ENCODE measurements at regions not wholly inside any gene's neighbourhood (a gene's known extent, or its start where the extent isn't known, plus 50 kb on each side); places are given as distances from the start of the nearest gene placed in this dataset.

DNA sequence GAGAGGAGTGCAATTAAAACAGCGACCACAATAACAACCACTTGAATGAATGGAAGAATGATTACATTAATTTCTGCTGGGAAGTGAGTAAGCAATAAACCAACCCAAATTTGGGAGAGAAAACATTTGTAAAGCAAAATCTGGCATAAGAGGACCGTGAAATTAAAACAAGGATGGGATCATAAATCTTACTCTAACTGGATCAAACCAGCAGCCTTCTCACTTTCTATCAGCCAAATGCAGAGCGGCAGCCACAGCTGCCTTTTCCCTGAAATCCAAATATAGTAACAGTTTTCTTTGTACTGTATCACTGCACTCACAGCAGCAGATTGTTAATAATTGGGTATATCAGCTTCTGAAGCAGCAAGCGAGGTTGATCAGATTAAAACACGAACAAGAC is 245.2 kb upstream of the REG3G start:
- no peaks in the 10 kb centered on the region for H3K9me3 ChIP-seq
- ATAC-seq (peak in 1 of 2 donors; percentile 64), DNase-seq (no peak)
- H3K36me3 ChIP-seq: no peaks in the 10 kb centered on the region
- no peak for TF ChIP-seq POLR2A (IDR thresholded peaks at IDR 0.05)
- TF ChIP-seq, protein P1, sequence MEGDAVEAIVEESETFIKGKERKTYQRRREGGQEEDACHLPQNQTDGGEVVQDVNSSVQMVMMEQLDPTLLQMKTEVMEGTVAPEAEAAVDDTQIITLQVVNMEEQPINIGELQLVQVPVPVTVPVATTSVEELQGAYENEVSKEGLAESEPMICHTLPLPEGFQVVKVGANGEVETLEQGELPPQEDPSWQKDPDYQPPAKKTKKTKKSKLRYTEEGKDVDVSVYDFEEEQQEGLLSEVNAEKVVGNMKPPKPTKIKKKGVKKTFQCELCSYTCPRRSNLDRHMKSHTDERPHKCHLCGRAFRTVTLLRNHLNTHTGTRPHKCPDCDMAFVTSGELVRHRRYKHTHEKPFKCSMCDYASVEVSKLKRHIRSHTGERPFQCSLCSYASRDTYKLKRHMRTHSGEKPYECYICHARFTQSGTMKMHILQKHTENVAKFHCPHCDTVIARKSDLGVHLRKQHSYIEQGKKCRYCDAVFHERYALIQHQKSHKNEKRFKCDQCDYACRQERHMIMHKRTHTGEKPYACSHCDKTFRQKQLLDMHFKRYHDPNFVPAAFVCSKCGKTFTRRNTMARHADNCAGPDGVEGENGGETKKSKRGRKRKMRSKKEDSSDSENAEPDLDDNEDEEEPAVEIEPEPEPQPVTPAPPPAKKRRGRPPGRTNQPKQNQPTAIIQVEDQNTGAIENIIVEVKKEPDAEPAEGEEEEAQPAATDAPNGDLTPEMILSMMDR (IDR thresholded peaks at IDR 0.05 in 4 of 5, conservative IDR thresholded peaks at IDR 0.05 in 1 of 5): no peak
- in situ Hi-C loops (cut with MboI; ENCODE audit: low sequenced_read_pairs in 4 of 4) (no loop called here), intact Hi-C loops (cut with DNase I; ENCODE audit: low total_unique reads) (no loop called here)
- H3K4me3 ChIP-seq: peak overlapping the region; percentile 31 to 42 (median 36)
- H3K27me3 ChIP-seq: no peaks in the 10 kb centered on the region
- peak overlapping the region; percentile 10 to 74 (median 52) for H3K27ac ChIP-seq
- peaks cover 5 to 7% of the 10 kb centered on the region in 2 donors for H3K4me1 ChIP-seq

DNA sequence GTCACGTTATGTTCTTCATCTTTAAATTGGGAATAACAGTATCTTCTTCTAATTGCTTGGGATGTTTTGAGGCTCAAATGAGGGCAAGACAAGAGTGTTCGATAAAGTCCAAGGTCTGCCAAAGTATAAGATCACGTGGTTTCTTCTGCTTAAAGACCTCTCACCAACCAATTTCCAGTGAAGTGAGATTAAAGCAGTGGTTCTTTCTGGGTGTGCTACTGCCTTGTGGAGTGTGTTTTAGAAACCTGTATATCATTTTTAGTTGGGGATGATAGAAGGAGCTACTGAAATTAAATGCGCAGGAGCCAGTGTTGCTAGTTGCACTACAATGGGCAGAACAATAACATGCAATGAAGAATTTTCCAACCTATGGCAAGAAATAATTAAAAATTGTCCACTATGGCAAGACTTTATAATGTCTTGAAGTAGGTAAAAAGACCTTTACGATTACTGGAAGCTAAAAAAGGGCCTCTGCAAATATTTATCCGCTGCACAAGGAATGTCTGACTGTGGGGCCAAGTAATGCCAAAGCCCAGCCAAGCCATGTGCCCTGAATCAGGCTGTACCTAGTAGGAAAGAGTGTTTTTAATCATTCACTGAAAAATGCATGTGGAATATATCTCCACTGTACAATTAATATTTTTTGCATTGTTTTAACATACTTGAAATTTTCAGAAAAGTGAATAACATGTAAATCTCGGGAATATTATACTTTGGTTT is 244.5 kb upstream of the REG3G start:
- intact Hi-C loops (cut with DNase I; ENCODE audit: low total_unique reads): no loop called here
- no peak for TF ChIP-seq POLR2A (IDR thresholded peaks at IDR 0.05)
- TF ChIP-seq, protein P1 (IDR thresholded peaks at IDR 0.05 in 4 of 5, conservative IDR thresholded peaks at IDR 0.05 in 1 of 5): no peak

DNA sequence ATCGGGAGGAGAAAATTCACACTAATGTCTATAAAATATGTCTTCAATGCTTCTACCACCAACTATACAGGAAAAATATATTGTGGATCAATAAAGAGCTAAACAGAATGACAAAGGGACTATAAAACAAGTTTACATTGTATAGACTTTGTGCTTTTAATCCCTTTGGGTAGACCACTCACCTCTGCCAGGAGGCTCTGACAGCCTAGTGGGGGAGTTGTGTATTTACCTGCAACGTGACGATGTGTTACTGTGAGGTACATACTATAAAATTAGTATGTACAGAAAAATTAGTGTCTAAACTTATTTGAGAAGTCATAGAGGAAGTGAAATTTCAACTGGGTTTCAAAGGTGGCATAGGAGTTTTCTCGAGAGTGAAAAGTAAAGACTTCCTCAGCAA is 243.3 kb upstream of the REG3G start:
- DNase-seq: no peak
- in situ Hi-C loops (cut with MboI; ENCODE audit: low sequenced_read_pairs in 4 of 4): no loop called here
- peak overlapping the region in 1 of 4 donors; percentile 74 for H3K27ac ChIP-seq
- H3K4me3 ChIP-seq: no peak overlapping the region
- ATAC-seq: no peak
- no peak for TF ChIP-seq POLR2A (IDR thresholded peaks at IDR 0.05)
- TF ChIP-seq, protein P1 (IDR thresholded peaks at IDR 0.05 in 4 of 5, conservative IDR thresholded peaks at IDR 0.05 in 1 of 5): no peak
- H3K9me3 ChIP-seq: no peaks in the 10 kb centered on the region
- no peaks in the 10 kb centered on the region for H3K27me3 ChIP-seq
- peaks cover 5 to 7% of the 10 kb centered on the region in 2 donors for H3K4me1 ChIP-seq
- intact Hi-C loops (cut with DNase I; ENCODE audit: low total_unique reads): no loop called here
- H3K36me3 ChIP-seq: no peaks in the 10 kb centered on the region

More for the DNA sequence above, 244.5 kb upstream of the REG3G start:
- DNase-seq (no peak), ATAC-seq (no peak)
- H3K27me3 ChIP-seq: no peaks in the 10 kb centered on the region
- H3K4me3 ChIP-seq: peak overlapping the region in 3 of 4 donors; percentile 32 to 42 (median 39)
- in situ Hi-C loops (cut with MboI; ENCODE audit: low sequenced_read_pairs in 4 of 4): no loop called here
- H3K4me1 ChIP-seq: peaks cover 5 to 7% of the 10 kb centered on the region in 2 donors
- H3K27ac ChIP-seq: peak overlapping the region; percentile 10 to 74 (median 52)
- no peaks in the 10 kb centered on the region for H3K9me3 ChIP-seq
- no peaks in the 10 kb centered on the region for H3K36me3 ChIP-seq

DNA sequence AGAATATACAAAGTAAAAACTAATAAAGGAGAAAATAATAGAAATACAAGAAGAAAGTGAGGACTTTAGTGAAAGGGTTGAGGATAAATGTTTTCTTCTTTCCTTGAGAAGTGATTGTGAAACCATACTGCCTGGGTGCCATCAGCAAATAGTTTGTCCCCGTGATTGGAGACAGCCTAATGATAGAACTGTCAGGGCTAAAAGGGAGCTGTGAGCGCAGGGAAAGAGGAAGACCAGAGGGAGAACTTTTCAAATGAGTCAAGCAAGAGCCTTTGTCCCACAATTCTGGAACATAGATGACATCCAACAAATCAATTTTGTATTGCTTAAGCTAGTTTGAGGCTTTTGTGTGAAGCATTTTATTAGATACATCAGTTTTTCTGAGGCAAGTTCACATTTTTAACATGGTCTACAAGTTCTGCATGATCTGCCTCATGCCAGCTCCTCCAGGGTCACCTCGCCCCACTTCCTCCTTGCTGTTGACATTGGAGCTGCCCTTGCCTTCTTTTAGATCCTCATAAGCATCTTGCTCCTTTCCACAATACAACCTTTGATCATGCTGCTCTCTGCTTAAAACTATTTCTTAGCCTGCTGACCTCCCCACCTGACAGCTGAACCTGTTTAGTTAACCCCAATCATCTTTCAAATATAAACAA is 213.4 kb upstream of the REG3G start:
- Histone ChIP-seq H3K4me1 (no peaks in the 10 kb centered on the region), H3K27me3 (no peaks in the 10 kb centered on the region), H3K4me3 (no peak overlapping the region), H3K36me3 (no peaks in the 10 kb centered on the region), H3K27ac (peak overlapping the region in 1 of 4 donors; percentile 49), H3K9me3 (no peaks in the 10 kb centered on the region)
- no peak for DNase-seq
- no peak for TF ChIP-seq POLR2A (IDR thresholded peaks at IDR 0.05)
- TF ChIP-seq, protein P1 (IDR thresholded peaks at IDR 0.05 in 4 of 5, conservative IDR thresholded peaks at IDR 0.05 in 1 of 5): no peak
- intact Hi-C loops (cut with DNase I; ENCODE audit: low total_unique reads) (no loop called here), in situ Hi-C loops (cut with MboI; ENCODE audit: low sequenced_read_pairs in 4 of 4) (no loop called here)
- ATAC-seq: no peak
